Tibial nerve (tissue), 3 donors: ENCODE measurements at regions not wholly inside any gene's neighbourhood (a gene's known extent, or its start where the extent isn't known, plus 50 kb on each side); places are given as distances from the start of the nearest gene placed in this dataset.

Experiments used
- EP300 ChIP-seq, 2 donors: sonication (generic); formaldehyde crosslinking; IDR thresholded peaks; one replicate each; pipeline ENCODE4 v1.6.1; 2017; ENCODE audit warnings: antibody characterized with exemption in 2 of 2, mild to moderate bottlenecking in 1 of 2
- POLR2A ChIP-seq, 2 donors: fragments of 450-650 bp; IDR thresholded peaks; one replicate each; pipeline ENCODE4 v1.6.1; 2017; ENCODE audit warnings: antibody characterized with exemption in 2 of 2, mild to moderate bottlenecking in 2 of 2, moderate library complexity in 2 of 2

DNA sequence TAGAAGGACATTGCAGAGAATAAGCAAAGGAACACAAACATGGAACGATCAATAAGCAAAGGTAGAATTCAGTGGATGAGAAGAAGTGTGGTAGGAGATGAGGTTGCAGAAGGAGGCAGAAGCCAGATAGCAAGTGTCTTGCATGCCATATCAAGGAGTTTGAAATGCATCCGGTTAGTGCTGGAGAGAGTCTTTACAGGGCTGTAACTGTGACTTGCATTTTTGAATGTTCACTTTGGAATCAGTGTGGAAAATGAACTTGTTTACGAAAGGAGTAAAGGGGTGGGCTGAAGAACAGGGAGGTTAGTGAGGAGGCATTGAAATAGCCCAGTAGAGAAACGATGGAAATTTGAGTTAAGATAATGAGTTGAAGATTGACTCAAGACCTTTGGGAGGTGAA is 90.7 kb upstream of the MBNL2 start:
- TF ChIP-seq EP300 (IDR thresholded peaks at IDR 0.05) (no peak), POLR2A (IDR thresholded peaks at IDR 0.05) (no peak)
